HepG2 (cell line): ENCODE measurements at regions not wholly inside any gene's neighbourhood (a gene's known extent, or its start where the extent isn't known, plus 50 kb on each side); places are given as distances from the start of the nearest gene placed in this dataset.

Source experiments
- ATAC-seq: fragments of 200-7000 bp; cut with Tn5 transposase; 3 replicates; pipeline ENCODE4 v1.9.1; 2020; ENCODE audit warnings: mild to moderate bottlenecking, moderate library complexity
- BruUV-seq: library from RNA; stranded (reverse); fragments of 400-500 nt; replicated peaks from 2 replicates; lab custom pipeline; 2021; lab: Mats Ljungman, UMichigan
- CTCF ChIA-PET: fragments of 300-600 bp; formaldehyde crosslinking; extraction: SDS; loops from one replicate; lab custom pipeline; 2021; ENCODE audit warnings: low total read pairs, inconsistent platforms, low intra/inter-chr PET ratio; lab: Yijun Ruan, JAX
- POLR2A ChIA-PET: fragments of 350-600 bp; sonication (Branson Sonifier 250); formaldehyde crosslinking; loops from one replicate; lab custom pipeline; 2020; ENCODE audit warnings: antibody characterized with exemption, inconsistent platforms; lab: Yijun Ruan, JAX
- DNase-seq: peaks from one replicate; pipeline ENCODE4 v3.0.0-alpha.2; 2015; ENCODE audit warnings: low spot score
- FAIRE-seq: peaks from 3 replicates; lab custom pipeline; 2011; peaks lifted over from hg19 to GRCh38; lab: Jason Lieb, UNC
- H2AFZ ChIP-seq: one replicate; pipeline ENCODE4 v1.6.1; 2011; ENCODE audit warnings: low read length, inconsistent platforms
- H3K27ac ChIP-seq: fragments of 300-600 bp; 3 replicates; pipeline ENCODE4 v1.8.0; 2011; ENCODE audit warnings: mixed run types, mild to moderate bottlenecking, mixed read lengths, low read length, inconsistent platforms; ENCODE audit not compliant: insufficient read depth; ENCODE audit errors: extremely low read length
- H3K27me3 ChIP-seq, 2 experiments: fragments of 200-600 bp in 1 of 2; 2 replicates in 1 of 2; 3 replicates in 1 of 2; pipeline versions ENCODE4 v1.6.0 to v1.8.0; 2011; ENCODE audit warnings: low read length in 2 of 2, mild to moderate bottlenecking in 2 of 2, moderate library complexity in 2 of 2, inconsistent platforms in 1 of 2; ENCODE audit not compliant: insufficient read depth in 2 of 2, control insufficient read depth in 1 of 2
- H3K36me3 ChIP-seq, 2 experiments: fragments of 200-600 bp in 1 of 2; replicated peaks in 1 of 2; 2 replicates in 1 of 2; 3 replicates in 1 of 2; pipeline versions ENCODE4 v1.5.1 to v1.8.0; 2011; ENCODE audit warnings: low read length in 2 of 2, inconsistent platforms in 1 of 2; ENCODE audit not compliant: insufficient read depth in 2 of 2, control insufficient read depth in 1 of 2
- H3K4me1 ChIP-seq: 2 replicates; pipeline ENCODE4 v1.5.1; 2012; ENCODE audit warnings: low read length, inconsistent platforms; ENCODE audit not compliant: insufficient read depth
- H3K4me2 ChIP-seq: 2 replicates; pipeline ENCODE4 v1.6.0; 2011; ENCODE audit warnings: low read depth, low read length, inconsistent platforms
- H3K4me3 ChIP-seq, 3 experiments: fragments of 200-600 bp in 1 of 3; sonication (generic), shearing (Covaris generic) in 1 of 3; replicated peaks in 1 of 3; 2 replicates each; pipeline ENCODE4 v1.5.1; 2011 to 2016; ENCODE audit warnings: low read length in 3 of 3, inconsistent platforms in 2 of 3, low read depth in 2 of 3, mild to moderate bottlenecking in 2 of 3, control low read depth in 1 of 3, mixed read lengths in 1 of 3; ENCODE audit not compliant: insufficient read depth in 1 of 3
- H3K79me2 ChIP-seq: one replicate; pipeline ENCODE4 v1.6.1; 2011; ENCODE audit warnings: low read length, inconsistent platforms; ENCODE audit not compliant: insufficient read depth
- H3K9ac ChIP-seq: 2 replicates; pipeline ENCODE4 v1.6.0; 2011; ENCODE audit warnings: mild to moderate bottlenecking, low read depth, low read length, inconsistent platforms; ENCODE audit not compliant: insufficient read depth
- H3K9me3 ChIP-seq: 2 replicates; pipeline ENCODE4 v1.5.1; 2012; ENCODE audit warnings: mild to moderate bottlenecking, low read length
- H4K20me1 ChIP-seq: 2 replicates; pipeline ENCODE4 v1.6.0; 2011; ENCODE audit warnings: inconsistent platforms, mild to moderate bottlenecking, low read length, moderate library complexity; ENCODE audit not compliant: insufficient read depth
- AGO2 ChIP-seq: fragments of 200-400 bp; formaldehyde crosslinking; optimal IDR thresholded peaks from 2 replicates; pipeline ENCODE3; 2017; ENCODE audit warnings: mild to moderate bottlenecking, low read depth, low read length, moderate library complexity
- CBX1 ChIP-seq: IDR thresholded peaks from one replicate; pipeline ENCODE4 v1.6.1; 2016; ENCODE audit warnings: antibody characterized with exemption, low read depth
- GATA4 ChIP-seq: sonication (generic); IDR thresholded peaks from 2 replicates; pipeline ENCODE4 v1.6.1; 2016; ENCODE audit warnings: antibody characterized with exemption, low read depth, borderline replicate concordance
- KAT2B ChIP-seq: fragments of 150-350 bp; IDR thresholded peaks from 2 replicates; pipeline ENCODE4 v1.6.1; 2014; ENCODE audit warnings: low read depth, low read length, borderline replicate concordance
- KMT2B ChIP-seq: IDR thresholded peaks from 2 replicates; pipeline ENCODE4 v1.6.1; 2016; ENCODE audit warnings: missing genetic modification reagents, missing compliant biosample characterization
- NFIC ChIP-seq: IDR thresholded peaks from 2 replicates; pipeline ENCODE4 v1.6.1; 2012; ENCODE audit warnings: mild to moderate bottlenecking, low read length, inconsistent platforms
- SOX6 ChIP-seq, 2 experiments: fragments of 450-650 bp in 1 of 2; sonication (generic) in 1 of 2; formaldehyde crosslinking in 1 of 2; IDR thresholded peaks; 2 replicates each; pipeline versions ENCODE4 v1.4.0 to v1.6.1; 2017 to 2020; ENCODE audit warnings: antibody characterized with exemption in 1 of 2, mild to moderate bottlenecking in 1 of 2, missing genetic modification reagents in 1 of 2
- YEATS4 ChIP-seq: sonication (generic); formaldehyde crosslinking; IDR thresholded peaks from 2 replicates; pipeline ENCODE4 v1.4.0; 2020; ENCODE audit warnings: missing genetic modification reagents, borderline replicate concordance
- ZFAT ChIP-seq: sonication (generic); formaldehyde crosslinking; conservative IDR thresholded peaks from 2 replicates; pipeline ENCODE4 v1.8.1; 2023; ENCODE audit warnings: missing genetic modification reagents, inconsistent platforms
- ZNF317 ChIP-seq: sonication (generic); formaldehyde crosslinking; IDR thresholded peaks from 2 replicates; pipeline ENCODE4 v1.5.0; 2020; ENCODE audit warnings: mild to moderate bottlenecking, missing genetic modification reagents
- ZNF564 ChIP-seq: sonication (generic); formaldehyde crosslinking; IDR thresholded peaks from 2 replicates; pipeline ENCODE4 v1.8.1; 2023; ENCODE audit warnings: mild to moderate bottlenecking, missing genetic modification reagents
- ZNF720 ChIP-seq: sonication (generic); formaldehyde crosslinking; IDR thresholded peaks from 2 replicates; pipeline ENCODE4 v1.4.0; 2020; ENCODE audit warnings: missing genetic modification reagents
- ZNF816 ChIP-seq: sonication (generic); formaldehyde crosslinking; IDR thresholded peaks from 2 replicates; pipeline ENCODE4 v1.8.0; 2022; ENCODE audit warnings: missing genetic modification reagents, mild to moderate bottlenecking, borderline replicate concordance
- WGBS: methylation state at CpG from one replicate; pipeline ENCODE4 v1.1.6; 2017; ENCODE audit warnings: low lambda C conversion rate; 5-methylcytosine and 5-hydroxymethylcytosine counted together
- in situ Hi-C: cut with HindIII; loops from 2 replicates; pipeline ENCODE4 v1.10.0; 2017; ENCODE audit warnings: low pct_unique_long_range_greater_than_20kb; ENCODE audit not compliant: extremely low pct_ligation_motif_present
- intact Hi-C: fragments of 100-400 bp; cut with micrococcal nuclease; formaldehyde crosslinking; loops from one replicate; pipeline ENCODE4 v1.10.0; 2022; ENCODE audit not compliant: unreplicated experiment
- TF ChIP-seq, protein P1 (sequence below): sonication (generic); formaldehyde crosslinking; IDR thresholded peaks from 2 replicates; pipeline ENCODE4 v1.5.0; 2020; ENCODE audit warnings: missing genetic modification reagents
- TF ChIP-seq, protein P2 (sequence below): sonication (generic); formaldehyde crosslinking; conservative IDR thresholded peaks from 2 replicates; pipeline ENCODE4 v1.4.0; 2020; ENCODE audit warnings: missing genetic modification reagents

DNA sequence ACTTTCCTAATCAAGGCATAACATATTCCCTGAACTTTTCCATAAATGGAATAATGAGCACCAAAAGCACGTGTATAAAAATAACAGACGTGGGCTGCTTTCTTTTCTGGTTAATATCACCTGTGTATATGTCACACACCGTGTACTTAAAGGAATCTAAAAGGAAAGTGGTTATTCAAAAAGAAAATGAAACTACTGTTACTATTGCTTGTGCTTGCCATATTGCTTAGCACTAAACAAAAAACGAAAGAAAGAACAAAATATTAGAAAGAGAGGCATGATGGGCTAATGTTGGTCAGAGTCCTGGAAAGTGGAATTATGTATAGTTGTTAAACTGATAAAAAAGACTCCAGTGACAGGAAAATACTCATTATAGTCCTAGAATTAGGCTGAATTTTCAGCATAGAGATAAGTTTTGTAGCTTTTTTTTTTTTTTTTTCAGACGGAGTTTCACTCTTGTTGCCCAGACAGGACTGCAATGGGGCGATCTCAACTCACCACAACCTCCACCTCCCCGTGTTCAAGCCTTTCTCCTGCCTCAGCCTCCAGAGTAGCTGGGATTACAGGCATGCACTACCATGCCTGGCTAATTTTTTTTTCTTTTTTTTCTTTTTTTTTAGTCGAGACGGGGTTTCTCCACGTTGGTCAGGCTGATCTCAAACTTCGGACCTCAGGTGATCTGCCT, 123.2 kb downstream of the PABPC4L start:
- intact Hi-C loops (loop anchor here (10.0 kb wide), 1 partner anchor 924 kb away; no protein-coding TSS in a partner anchor), in situ Hi-C loops (no loop called here)
- ChIA-PET CTCF (no interaction called here), POLR2A (no interaction called here)
- no peak for ATAC-seq
- no TSS peak for BruUV-seq
- 2% methylated on average over 11 of the region's 11 CpGs for WGBS
- no peak for FAIRE-seq
- H3K27me3 ChIP-seq: no peaks in the 10 kb centered on the region; a peak in 1 of 5 replicates
- H3K4me1 ChIP-seq: no peaks in the 10 kb centered on the region
- H4K20me1 ChIP-seq: no peaks in the 10 kb centered on the region
- no peak overlapping the region for H3K9ac ChIP-seq
- TF ChIP-seq NFIC (no peak), CBX1 (no peak), KMT2B (CRISPR knock-in tag) (no peak), GATA4 (no peak), SOX6 (IDR thresholded peaks at IDR 0.05) (no peak), SOX6 (CRISPR knock-in tag; IDR thresholded peaks at IDR 0.05) (no peak), ZNF816 (no peak), YEATS4 (CRISPR knock-in tag) (no peak), ZNF564 (CRISPR knock-in tag) (no peak), ZNF720 (no peak), ZFAT (CRISPR knock-in tag) (no peak), AGO2 (no peak), KAT2B (no peak), ZNF317 (CRISPR knock-in tag) (no peak)
- TF ChIP-seq, protein P1, sequence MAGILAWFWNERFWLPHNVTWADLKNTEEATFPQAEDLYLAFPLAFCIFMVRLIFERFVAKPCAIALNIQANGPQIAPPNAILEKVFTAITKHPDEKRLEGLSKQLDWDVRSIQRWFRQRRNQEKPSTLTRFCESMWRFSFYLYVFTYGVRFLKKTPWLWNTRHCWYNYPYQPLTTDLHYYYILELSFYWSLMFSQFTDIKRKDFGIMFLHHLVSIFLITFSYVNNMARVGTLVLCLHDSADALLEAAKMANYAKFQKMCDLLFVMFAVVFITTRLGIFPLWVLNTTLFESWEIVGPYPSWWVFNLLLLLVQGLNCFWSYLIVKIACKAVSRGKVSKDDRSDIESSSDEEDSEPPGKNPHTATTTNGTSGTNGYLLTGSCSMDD (CRISPR knock-in tag): no peak
- TF ChIP-seq, protein P2, sequence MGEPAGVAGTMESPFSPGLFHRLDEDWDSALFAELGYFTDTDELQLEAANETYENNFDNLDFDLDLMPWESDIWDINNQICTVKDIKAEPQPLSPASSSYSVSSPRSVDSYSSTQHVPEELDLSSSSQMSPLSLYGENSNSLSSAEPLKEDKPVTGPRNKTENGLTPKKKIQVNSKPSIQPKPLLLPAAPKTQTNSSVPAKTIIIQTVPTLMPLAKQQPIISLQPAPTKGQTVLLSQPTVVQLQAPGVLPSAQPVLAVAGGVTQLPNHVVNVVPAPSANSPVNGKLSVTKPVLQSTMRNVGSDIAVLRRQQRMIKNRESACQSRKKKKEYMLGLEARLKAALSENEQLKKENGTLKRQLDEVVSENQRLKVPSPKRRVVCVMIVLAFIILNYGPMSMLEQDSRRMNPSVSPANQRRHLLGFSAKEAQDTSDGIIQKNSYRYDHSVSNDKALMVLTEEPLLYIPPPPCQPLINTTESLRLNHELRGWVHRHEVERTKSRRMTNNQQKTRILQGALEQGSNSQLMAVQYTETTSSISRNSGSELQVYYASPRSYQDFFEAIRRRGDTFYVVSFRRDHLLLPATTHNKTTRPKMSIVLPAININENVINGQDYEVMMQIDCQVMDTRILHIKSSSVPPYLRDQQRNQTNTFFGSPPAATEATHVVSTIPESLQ: no peak
- no peaks in the 10 kb centered on the region for H3K79me2 ChIP-seq
- 0 out of 2 replicates have a peak overlapping the region, but pooled peaks have one; percentile 20 for H3K4me2 ChIP-seq
- H3K27ac ChIP-seq: no peak overlapping the region
- H3K4me3 ChIP-seq: no peak overlapping the region
- H2AFZ ChIP-seq: no peak overlapping the region
- no peaks in the 10 kb centered on the region for H3K36me3 ChIP-seq
- no peak for DNase-seq
- H3K9me3 ChIP-seq: no peaks in the 10 kb centered on the region
